NCI-H187 treated with DMSO at 0.1 percent for 48 hours (cell line): ENCODE measurements at regions not wholly inside any gene's neighbourhood (a gene's known extent, or its start where the extent isn't known, plus 50 kb on each side); places are given as distances from the start of the nearest gene placed in this dataset.
"Not testable (repeated sequence)": the region's sequence is repeated elsewhere in the genome, so short reads cannot be mapped to it uniquely, and the experiment has no call there.

Experiments
- DNase-seq: peaks from one replicate; lab custom pipeline; 2025; lab: John Stamatoyannopoulos, UW

DNA sequence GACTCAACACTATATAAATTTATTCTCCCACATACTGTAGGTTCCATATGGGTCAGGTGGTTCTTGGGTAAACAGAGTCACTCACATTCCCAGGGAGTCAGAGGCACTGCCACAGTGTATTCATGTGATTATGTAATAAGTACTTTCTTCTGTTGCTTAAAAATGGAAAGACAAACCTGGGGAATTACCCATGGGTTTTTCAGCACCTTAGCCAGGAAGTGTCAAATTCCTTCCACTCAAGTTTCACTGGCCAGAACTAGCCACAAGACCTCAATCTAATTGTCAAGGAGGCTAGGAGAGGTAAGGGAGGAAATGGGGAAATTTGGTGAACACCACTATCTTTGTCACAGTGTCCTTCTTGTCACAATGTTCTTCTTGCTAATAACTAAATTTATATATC, 333.2 kb upstream of the MDGA2 start:
- no peak for DNase-seq

DNA sequence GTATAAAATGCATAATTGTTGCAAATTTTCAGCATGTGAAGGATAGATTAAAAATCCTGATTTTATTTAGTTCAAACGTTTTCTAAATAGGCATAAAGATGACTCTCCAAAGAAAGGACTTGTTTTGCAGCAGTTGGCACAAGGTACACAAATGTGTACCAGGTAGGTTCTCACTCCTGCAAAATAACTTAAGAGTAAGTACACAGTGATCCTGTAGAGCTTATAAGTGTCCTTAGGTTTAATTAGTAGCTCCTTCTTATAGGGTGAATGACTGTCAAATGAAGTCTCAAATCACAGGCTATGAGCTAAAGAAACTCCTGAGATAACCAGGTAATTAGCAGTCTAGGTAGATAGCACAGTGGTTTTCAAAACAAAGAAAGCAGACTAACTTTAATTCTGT, 330.6 kb upstream of the MDGA2 start:
- DNase-seq = no peak

DNA sequence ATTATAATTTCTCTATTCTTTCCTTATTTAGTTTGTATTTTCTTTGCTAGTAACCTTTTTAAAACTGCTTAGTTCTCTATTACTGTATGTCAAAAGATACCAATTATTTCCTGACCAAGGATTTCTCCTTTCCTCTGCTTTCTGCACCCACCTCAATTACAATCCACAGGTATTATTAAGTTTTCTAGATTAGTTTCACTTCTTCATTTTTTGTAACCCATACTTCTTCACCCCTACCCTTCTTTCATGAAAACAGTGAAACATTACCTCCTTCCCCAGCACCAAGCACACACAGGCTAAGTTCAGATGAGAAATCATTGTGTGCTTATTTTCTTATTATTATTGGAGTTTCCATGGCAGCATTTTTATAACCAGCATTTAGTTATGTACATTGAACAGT, 318.5 kb upstream of the MDGA2 start:
- no peak for DNase-seq

DNA sequence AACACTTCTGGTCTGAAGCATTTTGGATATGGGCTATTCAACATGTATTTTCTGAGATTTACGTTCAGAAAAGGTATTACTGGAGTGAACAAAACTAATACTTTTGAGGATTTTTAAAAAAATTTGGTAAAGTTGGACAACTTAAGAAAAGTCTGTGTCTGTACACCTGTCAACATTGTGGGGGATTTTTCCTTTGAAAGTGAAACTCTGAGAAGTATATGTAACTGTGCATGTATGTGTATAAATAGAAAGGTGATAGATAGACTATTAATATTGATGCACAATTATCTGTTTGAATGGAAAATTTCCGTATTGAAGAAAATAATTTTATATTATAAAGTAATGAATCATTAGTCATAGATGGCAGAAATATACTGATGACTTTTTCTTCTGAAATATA, 312.8 kb upstream of the MDGA2 start:
- no peak for DNase-seq

DNA sequence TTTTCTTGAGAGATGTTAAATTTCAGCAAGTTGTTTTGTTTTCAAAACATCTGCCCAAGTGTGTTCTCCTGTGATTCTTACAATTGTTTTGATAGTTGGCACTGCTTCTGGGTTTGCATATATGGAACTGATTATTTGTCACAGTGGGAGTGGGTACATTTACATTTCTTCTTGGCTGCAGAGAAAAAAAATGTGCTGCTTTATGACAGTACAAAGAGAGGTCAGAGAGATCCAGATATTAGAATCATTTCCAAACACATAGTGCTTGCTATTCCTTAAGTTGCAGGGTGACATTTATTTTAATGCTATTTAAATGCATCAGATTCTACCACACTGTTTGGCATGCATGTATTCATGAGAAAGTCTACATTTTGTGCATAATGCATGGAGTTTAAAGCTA, 303.5 kb upstream of the MDGA2 start:
- DNase-seq = no peak

DNA sequence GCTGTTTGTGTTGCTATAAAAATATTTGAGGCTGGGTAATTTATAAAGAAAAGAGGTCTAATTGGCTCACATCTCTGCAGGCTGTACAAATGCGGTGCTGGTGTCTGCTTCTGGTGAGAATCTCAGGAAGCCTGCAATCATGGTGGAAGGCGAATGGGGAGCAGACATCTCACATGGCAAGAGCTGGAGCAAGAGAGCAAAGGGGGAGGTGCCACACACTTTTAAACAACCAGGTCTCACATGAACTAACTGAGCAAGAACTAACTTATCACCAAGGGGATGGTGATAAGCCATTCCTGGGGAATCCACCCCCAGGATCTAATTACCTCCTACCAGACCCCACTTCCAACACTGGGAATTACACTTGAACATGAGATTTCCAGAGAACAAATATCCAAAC, 300.7 kb upstream of the MDGA2 start:
- DNase-seq = no peak

DNA sequence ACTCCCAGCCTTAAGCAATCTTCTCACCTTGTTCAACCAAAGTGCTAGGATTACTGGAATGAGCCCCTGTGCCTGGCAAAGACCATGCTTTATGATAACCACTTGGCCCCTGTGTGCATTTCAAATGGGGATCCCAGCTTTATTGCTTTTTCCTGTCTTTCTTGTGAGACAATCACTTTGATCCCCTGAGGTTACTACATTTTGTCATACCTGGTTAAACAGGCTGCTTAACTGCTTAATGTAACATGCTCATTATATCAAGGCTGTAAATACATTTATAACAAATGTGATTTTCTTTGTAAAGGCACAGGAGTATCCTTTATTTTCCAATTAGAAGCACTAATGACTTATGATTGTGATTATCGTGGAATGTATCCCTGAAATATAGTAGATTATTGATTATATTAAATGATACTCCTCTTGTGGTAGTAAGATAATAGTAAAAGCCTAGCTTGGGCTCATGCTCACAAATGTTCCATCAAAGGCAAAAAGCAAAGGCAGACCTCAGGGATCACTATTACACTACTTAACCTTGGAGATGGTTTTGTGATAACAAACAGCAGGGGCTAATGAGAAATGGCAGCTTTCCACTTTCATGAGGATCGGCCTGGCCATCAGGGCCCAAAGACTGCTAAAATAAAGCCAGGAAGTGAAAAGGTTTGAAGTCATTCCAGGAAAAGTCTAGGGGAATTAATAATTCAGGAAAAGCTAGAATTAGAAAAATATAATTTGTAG, 290.8 kb upstream of the MDGA2 start:
- no peak for DNase-seq

DNA sequence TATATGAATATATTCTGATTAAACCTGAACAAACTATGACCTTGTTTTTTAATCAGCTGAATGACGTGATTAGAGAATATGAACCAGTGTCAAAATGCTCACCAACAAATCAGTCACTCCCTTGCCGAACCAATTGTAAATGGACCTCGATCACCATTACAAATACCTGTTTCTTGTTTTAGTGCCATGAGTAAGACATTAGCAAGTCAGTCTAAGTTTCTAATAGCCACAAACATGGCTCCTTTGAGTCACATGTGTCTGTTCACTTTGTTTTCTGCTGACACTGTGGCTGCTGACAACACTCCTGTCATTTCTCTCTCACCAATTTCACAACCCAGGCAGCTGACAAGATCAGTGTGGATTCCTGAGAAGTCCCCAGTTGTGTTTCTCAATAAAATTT, 286.2 kb upstream of the MDGA2 start:
- no peak for DNase-seq

DNA sequence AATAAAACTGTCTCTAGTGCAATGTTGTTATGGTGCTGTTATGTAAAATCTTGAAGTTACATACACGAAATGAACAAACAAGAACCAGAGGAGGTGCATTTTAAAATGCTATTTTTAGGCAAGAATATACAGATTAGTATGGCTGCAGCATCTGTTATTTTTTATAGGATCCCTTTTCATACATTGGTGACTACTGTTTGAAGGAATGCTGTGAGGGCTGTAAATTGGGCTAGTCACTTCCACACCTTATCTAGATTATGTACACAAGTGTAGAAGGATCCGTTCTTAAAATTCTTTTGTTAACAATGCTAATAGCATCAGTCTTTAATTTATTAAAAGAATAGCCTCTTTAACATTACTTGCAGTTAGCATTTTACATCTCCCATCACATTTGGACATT, 284.3 kb upstream of the MDGA2 start:
- DNase-seq = no peak

DNA sequence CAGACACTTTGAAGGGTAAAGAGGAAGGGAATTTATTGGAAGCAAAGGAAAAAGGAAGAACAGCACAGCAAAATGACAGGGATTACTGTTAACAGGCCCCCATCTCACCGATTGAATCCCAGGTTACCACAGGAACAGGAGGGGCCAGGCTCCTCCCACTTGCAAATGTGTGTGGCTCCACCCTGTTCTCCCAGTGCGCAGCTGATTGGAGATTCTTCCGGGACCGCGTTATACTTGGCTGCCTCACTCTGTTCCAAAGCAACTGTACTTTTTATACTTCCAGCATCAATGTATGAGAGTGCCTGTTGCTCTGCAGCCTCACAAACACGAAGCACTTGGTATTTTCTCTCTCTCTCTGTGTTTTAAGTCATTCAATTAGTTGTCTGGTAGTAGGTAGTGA, 273.6 kb upstream of the MDGA2 start:
- DNase-seq = no peak

DNA sequence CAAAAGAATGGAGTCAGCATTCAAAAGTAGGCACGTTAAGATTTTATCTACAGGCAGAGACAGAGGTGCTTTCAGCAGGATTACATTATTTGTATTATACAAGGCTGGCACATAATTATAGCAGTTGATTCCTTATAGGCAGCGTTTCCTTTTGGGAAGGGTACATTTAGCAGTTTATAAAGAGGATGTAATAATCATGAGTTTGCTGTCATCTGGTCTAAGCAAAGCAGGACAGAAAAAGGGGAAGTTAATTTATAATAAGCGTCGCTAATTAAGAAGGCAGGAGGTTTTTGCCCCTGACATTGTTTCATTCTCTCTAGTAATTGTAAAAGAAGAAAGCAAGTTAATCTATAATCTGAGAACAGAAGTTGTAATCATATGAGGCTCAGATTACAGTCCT, 259.9 kb upstream of the MDGA2 start:
- DNase-seq = no peak

DNA sequence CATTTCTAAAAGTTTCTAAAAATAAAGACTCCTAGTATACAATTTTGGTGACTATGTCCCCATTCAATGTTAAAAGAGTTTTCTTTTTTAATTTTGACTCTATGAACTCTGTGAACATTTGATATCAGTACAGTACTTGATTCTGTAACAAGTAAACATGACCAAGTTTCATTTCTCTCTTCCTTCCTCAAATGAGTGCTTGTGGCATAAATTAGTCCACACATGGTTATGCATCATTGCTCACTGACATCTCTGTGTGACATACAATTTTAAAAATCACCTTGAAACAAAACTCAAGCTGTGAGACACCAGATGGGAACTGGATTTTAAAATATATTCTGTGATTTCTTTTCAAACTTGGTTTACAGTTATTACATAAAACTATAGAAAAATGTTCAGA, 253.9 kb upstream of the MDGA2 start:
- no peak for DNase-seq

DNA sequence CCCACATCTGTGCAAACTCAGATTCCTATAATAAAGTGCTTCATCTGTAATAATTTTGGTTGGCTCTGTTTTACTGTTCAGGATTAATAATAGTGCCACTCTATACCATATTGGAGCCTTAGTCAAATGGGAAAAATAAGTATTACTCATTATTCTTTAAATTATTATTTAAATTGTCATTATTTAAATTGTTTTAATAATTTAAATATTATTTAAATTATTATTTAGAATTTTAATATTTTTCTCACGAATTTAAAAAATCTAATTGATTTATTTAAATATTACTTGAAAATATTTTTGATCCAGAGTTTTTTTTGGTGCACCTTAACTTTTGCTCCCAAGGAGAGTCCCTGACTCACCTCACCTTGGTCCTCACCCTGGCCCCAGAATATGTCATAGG, 245.7 kb upstream of the MDGA2 start:
- no peak for DNase-seq

DNA sequence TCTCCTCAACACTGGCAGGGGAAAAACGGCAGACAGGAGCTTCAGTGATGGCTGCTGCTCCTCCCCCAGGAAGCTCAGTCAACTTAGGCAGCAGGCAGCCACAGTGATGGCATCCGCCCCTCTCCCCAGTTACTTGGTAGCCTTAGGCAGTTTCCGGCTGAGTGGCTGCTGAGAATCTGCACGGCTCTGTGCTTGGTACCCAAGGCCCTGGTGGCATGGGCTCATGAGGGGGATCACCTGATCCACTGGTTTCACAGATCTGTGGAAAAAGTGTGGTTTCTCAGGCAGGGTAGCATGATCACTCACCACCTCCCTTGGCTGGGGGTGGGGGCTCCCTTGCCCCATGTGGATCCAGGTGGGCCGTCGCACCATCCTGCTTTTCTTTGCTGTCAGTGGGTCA, 244.6 kb upstream of the MDGA2 start:
- no peak for DNase-seq

DNA sequence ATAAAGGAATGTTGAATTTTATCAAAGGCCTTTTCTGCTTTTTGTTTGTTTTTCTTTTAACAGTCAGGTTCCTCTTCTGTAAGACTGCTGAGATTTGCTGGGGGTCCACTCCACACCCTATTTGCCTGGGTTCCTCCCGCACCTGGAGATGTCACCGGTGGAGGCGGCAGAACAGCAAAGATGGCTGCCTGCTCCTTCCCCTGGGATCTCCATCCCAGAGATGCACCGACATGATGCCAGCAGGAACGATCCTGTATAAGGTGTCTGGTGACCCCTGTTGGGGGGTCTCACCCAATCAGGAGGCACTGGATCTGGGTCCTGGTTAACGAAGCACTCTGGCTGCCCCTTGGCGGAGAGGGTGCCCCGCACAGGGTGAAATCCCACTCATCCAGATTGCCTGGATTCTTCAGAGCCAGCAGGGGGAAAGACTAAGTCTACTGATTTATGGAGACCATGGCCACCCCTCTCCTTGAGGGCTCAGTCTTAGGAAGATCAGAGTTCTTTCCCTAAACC, 244.0 kb upstream of the MDGA2 start:
- DNase-seq = no peak

DNA sequence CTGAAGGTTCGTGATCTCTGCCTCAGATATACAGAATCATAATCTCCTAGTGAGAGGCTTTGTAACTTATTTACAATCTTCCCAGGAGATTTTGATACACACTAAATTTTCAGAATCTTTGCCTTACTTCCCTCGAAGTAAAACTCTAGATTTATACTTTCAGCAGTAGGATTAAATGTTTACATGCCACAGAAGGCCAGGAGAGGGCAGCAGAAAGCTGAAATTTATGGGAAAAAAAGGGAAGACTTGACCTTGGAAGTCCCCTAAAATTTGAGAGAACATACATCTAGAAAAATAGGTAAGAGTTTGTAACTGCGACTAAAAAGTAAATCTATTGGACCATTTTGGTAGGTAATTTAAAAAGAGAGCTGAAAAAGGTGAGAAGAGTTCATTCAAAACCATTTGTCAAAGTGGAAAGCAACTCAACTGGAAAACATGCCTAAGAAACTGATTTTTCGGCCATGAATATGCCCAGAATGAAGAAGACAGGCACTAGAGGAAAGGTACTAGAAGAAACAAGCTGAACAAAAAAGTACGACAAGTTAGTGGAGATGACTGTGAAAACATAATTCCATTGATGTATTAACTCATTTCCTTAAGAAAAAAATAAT, 242.0 kb upstream of the MDGA2 start:
- DNase-seq = no peak

DNA sequence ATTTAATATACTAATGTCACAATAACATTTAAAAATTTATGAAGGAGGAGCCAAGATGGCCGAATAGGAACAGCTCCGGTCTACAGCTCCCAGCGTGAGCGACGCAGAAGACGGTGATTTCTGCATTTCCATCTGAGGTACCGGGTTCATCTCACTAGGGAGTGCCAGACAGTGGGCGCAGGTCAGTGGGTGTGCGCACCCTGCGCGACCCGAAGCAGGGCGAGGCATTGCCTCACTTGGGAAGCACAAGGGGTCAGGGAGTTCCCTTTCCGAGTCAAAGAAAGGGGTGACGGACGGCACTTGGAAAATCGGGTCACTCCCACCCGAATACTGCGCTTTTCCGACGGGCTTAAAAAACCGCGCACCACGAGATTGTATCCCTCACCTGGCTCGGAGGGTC, 225.7 kb upstream of the MDGA2 start:
- not testable (repeated sequence) for DNase-seq

DNA sequence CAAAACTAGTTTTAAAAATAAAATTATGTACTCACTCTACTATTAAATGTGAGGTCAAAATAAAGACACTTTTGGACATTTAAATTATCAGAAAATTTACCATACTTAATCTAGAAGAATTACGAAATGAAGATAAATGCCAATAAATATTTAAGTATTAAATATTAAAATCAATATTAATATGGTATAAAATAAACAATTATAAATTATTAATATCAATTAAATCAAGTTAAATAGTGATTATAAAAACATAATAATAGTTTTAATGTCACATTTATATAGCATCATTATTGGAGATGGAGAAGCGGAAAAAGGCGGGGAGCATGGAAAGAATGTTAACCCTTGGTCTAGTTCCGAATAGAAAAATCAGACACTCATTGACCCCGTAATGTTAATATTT, 224.3 kb upstream of the MDGA2 start:
- DNase-seq = no peak

DNA sequence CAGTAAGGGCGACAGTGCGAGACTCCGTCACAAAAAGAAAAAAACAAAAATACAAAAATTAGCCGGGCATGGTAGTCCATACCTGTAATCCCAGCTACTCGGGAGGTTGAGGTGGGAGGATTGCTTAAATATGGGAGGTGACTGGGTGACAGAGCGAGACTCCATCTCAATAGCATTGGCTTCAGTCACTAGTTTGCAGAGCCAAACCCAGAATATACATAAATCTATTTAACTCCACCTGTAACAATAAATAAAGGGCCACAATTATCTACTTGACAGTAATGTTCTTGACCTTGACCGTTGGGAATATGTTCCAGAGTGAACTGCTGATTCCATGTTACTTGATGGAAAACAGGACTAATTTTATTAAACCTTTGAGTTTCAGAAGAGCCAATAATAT, 198.9 kb upstream of the MDGA2 start:
- no peak for DNase-seq

DNA sequence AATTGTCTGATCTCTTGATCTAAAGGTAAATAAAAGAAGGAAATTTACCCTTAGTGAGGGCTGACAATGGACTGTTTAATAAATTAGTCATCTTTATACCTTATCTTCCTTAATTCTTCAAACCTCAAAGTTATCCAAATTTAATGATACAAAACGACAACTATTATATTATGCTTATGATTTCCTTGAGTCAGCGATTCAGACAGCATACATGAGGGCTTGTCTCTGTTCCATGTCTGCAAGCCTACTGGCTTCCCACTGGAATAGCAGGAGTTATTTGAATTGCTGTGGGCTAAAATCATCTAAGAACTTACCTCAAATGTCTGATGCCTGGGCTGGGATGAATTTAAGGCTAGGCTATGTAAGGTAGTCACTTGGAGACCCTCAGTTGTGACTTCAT, 197.2 kb upstream of the MDGA2 start:
- DNase-seq = no peak

DNA sequence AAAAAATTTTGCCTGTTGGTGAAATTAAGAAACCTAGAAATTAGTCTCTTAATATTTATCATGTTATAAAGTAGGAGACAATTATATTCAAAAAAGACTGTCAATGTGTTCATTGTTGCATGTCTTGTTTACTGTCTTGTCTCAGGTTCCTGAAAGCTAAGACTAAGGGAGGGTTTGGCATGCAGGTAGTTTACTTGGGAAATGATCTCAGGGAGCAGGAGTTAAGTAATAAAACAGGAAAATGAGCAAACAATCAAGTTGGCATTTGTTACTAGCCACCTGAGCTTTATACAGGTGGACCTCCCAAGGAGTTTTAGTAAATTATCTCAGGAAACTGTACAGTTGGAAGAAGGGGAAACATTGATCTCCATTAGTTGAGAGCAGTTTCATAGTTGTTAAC, 188.0 kb upstream of the MDGA2 start:
- DNase-seq = no peak

DNA sequence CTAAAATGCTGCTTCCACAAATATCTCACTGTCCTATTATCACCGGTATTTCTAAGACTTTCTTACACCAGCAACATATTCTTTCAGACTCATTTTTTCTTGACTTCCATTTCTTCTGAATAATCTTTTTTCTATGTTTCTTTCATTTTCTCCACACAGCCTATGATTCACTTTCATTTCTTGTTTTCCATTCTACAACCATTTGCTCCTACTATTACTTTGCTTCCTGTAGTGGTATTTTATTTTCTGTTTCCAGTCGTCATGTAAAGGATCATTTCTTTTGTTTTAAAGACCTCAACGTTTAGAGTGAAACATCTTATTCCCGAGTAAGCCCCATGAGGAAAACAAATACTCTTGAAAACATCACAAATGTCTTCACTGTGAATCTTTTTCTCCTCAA, 182.2 kb upstream of the MDGA2 start:
- no peak for DNase-seq

DNA sequence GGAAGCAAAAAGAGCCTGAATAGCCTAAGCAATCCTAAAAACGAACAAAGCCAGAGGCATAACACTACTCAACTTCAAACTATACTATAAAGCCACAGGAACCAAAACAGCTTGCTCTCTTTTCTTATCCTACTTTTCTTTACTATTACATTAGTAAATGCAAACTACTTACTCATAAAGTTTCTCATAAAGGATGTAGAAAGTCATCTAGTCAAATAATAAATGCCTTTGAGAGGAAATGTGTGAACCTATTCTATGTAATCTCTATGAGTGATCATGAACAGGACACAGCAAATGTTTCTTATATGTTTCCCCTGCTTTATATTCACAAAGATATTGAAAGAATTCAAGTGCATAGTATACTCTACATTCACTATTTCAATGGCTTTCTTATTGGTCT, 176.9 kb upstream of the MDGA2 start:
- DNase-seq = no peak

DNA sequence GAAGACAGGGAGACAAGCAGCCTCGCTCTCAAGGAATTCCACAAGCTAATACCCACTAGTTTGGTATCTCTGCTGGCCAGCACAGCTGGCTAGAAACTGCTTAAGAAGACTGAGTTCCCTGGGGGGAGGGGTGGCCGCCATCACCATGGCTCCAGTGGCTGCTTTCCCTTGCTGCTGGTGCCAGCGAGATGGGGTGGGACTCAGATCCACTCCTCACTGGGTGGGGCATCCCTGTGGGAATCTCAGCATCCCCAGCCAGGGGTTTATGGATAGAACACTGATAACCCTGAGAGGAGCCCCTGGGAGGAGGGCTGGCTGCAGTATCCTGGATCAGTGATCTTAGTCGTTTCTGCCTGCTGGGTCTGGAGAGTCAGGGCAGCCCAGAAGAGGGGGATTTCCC, 170.6 kb upstream of the MDGA2 start:
- no peak for DNase-seq
